HFF-Myc (cell line): ENCODE measurements at regions not wholly inside any gene's neighbourhood (a gene's known extent, or its start where the extent isn't known, plus 50 kb on each side); places are given as distances from the start of the nearest gene placed in this dataset.

Experiments used
- DNase-seq: peaks from one replicate; pipeline ENCODE4 v3.0.0-alpha.2; 2011; ENCODE audit warnings: low read depth; ENCODE audit errors: extremely low read depth
- H3K4me3 ChIP-seq: replicated peaks from 2 replicates; pipeline ENCODE4 v1.5.1; 2011; ENCODE audit warnings: low read depth, mild to moderate bottlenecking, control low read depth, low read length
- TF ChIP-seq, protein P1 (sequence below): IDR thresholded peaks from 2 replicates; pipeline ENCODE4 v1.5.1; 2012; ENCODE audit warnings: mild to moderate bottlenecking, low read depth, low read length, control low read depth; ENCODE audit errors: missing control alignments

DNA sequence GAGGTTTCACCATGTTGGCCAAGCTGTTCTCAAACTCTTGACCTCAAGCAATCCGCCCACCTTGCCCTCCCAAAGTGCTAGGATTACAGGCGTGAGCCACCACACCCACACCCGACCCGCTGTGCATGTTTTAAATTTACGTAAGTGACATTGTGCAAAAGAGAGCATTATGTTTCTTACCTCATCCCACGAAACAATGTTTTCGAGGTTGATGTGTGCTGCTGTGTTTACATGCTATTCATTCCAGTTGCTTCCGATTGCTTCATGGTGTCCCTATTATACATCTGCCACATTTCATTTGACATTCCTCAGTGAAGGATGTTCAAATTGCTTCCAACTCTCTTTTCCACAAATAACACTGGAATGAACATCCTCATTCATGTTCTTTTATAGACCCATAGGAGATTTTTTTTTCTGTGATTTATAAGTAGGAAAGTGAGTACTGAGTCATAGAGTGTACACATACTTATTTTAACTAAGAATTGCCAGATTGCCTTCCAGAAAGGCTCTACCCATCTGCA lies 403.9 kb upstream of the JARID2 start:
- peak; percentile 94 for DNase-seq
- TF ChIP-seq, protein P1, sequence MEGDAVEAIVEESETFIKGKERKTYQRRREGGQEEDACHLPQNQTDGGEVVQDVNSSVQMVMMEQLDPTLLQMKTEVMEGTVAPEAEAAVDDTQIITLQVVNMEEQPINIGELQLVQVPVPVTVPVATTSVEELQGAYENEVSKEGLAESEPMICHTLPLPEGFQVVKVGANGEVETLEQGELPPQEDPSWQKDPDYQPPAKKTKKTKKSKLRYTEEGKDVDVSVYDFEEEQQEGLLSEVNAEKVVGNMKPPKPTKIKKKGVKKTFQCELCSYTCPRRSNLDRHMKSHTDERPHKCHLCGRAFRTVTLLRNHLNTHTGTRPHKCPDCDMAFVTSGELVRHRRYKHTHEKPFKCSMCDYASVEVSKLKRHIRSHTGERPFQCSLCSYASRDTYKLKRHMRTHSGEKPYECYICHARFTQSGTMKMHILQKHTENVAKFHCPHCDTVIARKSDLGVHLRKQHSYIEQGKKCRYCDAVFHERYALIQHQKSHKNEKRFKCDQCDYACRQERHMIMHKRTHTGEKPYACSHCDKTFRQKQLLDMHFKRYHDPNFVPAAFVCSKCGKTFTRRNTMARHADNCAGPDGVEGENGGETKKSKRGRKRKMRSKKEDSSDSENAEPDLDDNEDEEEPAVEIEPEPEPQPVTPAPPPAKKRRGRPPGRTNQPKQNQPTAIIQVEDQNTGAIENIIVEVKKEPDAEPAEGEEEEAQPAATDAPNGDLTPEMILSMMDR = no peak
- no peak overlapping the region for H3K4me3 ChIP-seq

DNA sequence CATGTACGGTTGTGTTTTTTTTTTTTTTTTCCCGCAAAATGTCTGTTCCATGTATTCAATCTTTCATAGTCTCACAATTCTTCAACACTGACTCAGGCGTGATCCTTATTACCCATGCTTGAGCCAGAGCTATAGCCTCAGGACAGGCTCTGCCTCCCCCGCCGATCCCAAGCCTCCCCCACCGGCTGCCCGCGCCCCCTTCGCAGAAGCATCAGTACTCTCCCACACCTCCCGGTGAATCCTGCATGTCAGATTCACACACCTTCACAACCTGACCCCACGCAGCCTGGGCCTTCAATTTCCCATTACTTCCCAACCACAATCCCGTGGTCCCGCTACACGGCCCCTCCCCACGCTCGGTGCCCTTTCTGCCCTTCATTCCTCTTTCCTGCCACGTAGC lies 401.5 kb upstream of the JARID2 start:
- TF ChIP-seq, protein P1 = no peak
- no peak for DNase-seq
- no peak overlapping the region for H3K4me3 ChIP-seq

DNA sequence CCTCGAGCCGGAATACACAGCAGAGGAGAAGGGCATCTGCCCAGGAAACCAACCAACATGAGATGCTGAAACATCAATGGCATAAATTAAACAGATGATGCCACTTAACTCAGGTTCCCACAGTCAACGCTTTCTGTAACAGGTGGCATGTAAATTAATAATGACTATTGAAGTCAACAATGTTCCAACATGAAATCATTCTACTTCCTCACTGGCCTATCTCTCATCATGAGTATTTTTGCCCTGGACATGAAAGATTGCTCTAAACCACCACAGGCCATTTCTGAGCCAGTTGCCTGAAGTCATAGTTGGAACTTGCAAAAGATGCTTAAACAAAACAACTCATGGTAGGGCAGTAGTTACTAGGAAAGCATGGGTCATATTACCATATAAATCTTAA lies 397.9 kb upstream of the JARID2 start:
- TF ChIP-seq, protein P1 = no peak
- no peak overlapping the region for H3K4me3 ChIP-seq
- no peak for DNase-seq

DNA sequence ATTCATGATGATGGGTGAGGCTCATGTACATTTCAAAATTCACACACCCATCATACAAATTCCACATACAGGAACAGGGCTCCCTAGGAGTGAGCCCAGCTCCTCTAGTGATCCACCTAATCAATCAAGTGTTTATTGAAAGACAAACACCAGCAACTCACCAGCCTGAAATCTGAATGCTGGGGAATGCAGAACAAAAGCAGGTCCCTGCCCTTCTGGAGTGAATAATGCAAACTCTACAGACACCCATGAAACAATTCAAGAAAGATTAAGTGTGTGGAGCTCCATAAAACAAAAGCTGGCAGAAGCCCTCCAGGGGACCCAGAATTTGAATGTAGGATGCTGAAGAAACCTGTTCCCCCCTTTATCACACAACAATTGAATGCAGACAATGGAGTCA lies 396.7 kb upstream of the JARID2 start:
- TF ChIP-seq, protein P1 = no peak
- DNase-seq = no peak
- no peak overlapping the region for H3K4me3 ChIP-seq

DNA sequence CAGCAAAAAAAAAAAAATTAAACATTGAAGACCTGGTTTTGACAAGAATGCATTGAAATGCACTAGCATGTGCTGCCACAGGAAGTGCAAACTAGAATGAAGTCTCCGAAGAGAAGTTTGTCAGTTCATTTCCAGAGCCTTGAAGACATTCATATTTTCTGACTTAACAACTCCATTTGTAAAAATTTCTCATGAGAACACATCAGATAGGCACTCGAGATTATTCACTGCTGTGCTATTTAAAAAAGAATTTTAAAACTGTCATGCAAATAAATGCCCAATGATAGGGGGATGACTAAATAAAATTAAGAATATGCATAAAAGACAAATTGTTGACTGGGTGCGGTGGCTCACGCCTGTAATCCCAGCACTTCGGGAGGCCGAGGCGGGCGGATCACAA lies 394.6 kb upstream of the JARID2 start:
- no peak for DNase-seq
- TF ChIP-seq, protein P1 = no peak
- H3K4me3 ChIP-seq = no peak overlapping the region

DNA sequence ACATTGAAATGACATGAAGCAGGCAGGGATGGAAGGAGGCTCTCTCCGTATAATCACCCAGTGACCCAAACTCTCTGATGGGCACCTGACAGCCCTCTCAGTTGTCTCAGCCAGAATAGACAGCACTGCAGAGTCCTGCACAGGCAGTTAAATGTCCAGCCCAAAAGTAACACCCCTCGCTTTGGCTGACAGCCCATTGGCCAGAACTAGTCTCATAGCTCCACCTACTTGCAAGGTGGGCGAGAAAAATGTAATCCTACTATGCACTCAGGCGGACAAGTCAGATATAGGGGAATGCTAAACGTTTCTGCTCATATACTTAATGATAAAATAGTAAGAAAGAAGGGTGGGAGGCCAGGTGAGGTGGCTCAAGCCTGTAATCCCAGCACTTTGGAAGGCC lies 393.5 kb upstream of the JARID2 start:
- TF ChIP-seq, protein P1 = no peak
- no peak overlapping the region for H3K4me3 ChIP-seq
- no peak for DNase-seq

DNA sequence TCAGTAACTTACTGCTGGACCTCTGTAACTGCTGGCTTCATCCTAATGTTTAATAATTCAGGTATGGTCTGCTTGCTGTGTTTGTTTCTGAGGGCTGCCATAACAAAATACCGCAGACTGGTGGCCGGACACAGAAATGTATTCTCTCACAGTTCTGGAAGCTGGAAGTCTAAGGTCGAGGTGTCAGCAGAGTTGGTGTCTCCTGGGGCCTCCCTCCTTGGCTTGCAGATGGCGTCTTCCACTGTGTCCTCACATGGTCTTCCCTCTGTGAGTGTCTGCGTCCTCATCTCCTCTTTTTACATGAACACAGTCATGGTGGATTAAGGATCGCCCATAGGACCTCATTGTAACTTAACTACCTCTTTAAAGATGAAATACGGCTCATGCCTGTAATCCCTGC lies 389.7 kb upstream of the JARID2 start:
- DNase-seq = no peak
- TF ChIP-seq, protein P1 = no peak
- H3K4me3 ChIP-seq = no peak overlapping the region
